ENCODE measurements at regions not wholly inside any gene's neighbourhood (a gene's known extent, or its start where the extent isn't known, plus 50 kb on each side); places are given as distances from the start of the nearest gene placed in this dataset. TPM values are rescaled to one million over a fixed set of nuclear protein-coding genes. Genes with fewer than 3 reads are reported as not detected.

DNA sequence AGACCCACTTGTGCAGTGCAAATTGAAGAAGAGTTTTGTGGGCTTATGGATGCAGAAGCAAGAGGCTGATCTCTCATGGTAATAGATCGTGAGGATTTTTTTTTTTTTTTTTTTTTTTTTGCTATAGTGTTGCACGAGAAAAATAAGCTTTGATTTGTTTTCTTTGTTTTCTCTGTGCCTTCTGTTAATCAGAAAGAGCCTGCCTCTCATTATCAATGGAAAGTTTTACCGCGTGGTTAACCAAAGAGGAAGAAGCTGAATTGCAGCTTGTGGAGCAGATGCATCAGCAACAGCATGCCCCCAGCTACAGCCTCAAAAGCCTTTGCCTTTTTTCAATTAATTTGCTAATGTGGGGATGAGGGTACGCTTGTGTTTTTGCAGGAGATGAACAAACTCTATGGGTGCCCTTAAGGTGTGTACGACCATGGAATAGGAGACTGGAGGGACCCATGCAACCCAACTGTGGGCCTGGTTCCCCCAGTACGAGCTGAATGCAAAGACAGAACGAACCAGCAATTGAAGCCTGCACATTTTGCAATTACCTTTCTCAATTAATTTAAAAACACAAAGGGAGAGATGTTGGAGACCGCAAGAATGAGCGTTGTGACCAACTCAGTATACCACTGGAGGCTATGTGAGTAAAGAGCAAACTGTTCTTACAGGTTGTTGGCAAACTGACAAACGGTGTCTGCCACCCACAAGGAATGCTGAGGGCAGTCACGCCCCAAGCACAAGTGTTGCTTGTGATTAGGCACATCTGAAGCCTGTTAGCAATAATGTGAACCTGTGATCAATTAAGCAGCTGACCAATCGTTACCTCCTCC is 58.6 kb upstream of the SPRY2 start (continued):
- TF ChIP-seq, protein P1, sequence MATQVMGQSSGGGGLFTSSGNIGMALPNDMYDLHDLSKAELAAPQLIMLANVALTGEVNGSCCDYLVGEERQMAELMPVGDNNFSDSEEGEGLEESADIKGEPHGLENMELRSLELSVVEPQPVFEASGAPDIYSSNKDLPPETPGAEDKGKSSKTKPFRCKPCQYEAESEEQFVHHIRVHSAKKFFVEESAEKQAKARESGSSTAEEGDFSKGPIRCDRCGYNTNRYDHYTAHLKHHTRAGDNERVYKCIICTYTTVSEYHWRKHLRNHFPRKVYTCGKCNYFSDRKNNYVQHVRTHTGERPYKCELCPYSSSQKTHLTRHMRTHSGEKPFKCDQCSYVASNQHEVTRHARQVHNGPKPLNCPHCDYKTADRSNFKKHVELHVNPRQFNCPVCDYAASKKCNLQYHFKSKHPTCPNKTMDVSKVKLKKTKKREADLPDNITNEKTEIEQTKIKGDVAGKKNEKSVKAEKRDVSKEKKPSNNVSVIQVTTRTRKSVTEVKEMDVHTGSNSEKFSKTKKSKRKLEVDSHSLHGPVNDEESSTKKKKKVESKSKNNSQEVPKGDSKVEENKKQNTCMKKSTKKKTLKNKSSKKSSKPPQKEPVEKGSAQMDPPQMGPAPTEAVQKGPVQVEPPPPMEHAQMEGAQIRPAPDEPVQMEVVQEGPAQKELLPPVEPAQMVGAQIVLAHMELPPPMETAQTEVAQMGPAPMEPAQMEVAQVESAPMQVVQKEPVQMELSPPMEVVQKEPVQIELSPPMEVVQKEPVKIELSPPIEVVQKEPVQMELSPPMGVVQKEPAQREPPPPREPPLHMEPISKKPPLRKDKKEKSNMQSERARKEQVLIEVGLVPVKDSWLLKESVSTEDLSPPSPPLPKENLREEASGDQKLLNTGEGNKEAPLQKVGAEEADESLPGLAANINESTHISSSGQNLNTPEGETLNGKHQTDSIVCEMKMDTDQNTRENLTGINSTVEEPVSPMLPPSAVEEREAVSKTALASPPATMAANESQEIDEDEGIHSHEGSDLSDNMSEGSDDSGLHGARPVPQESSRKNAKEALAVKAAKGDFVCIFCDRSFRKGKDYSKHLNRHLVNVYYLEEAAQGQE (IDR thresholded peaks at IDR 0.05) = no peak
- TF ChIP-seq SP1 (IDR thresholded peaks at IDR 0.05) = no peak
- no peak for TF ChIP-seq TAF1 (conservative IDR thresholded peaks at IDR 0.05)
- no peak for TF ChIP-seq HNF4G (IDR thresholded peaks at IDR 0.05)

Small RNAs in the stretch of these regions (small RNA-seq; reads per million reads assigned to genes)
- gene HIGD1AP2 (not detected), gene RNU6-67P (not detected), gene RNU6-77P (not detected)
